SK-N-SH (cell line): ENCODE measurements at regions not wholly inside any gene's neighbourhood (a gene's known extent, or its start where the extent isn't known, plus 50 kb on each side); places are given as distances from the start of the nearest gene placed in this dataset.
A peak's percentile ranks its signal among the peaks of the same experiment; 100 is the strongest.

Experiments
- CTCF ChIA-PET: fragments of 300-600, 350-600 bp; formaldehyde crosslinking; extraction: SDS; loops from one replicate; lab custom pipeline; 2021; lab: Yijun Ruan, JAX
- POLR2A ChIA-PET: fragments of 350-600 bp; sonication (Branson Sonifier 250); formaldehyde crosslinking; extraction: SDS; loops from one replicate; lab custom pipeline; 2020; ENCODE audit warnings: antibody characterized with exemption, inconsistent platforms; lab: Yijun Ruan, JAX
- DNase-seq: peaks from one replicate; pipeline ENCODE4 v3.0.0; 2012
- H2AFZ ChIP-seq: fragments of 200-600 bp; sonication (generic); 2 replicates; pipeline ENCODE4 v1.8.1; 2016; ENCODE audit warnings: antibody characterized with exemption, mild to moderate bottlenecking, low read depth
- H3F3A ChIP-seq: fragments of 200-600 bp; sonication (generic); replicated peaks from 2 replicates; pipeline ENCODE3; 2016; ENCODE audit warnings: antibody characterized with exemption, mild to moderate bottlenecking; ENCODE audit not compliant: insufficient read depth
- H3K27ac ChIP-seq, 2 experiments: fragments of 200-500 bp in 1 of 2; fragments of 200-600 bp in 1 of 2; sonication (Bioruptor generic) in 1 of 2; sonication (generic), shearing (Covaris generic) in 1 of 2; 2 replicates each; pipeline versions ENCODE4 v1.5.1 to v1.6.1; 2014 to 2016; ENCODE audit warnings: low read depth in 2 of 2, inconsistent platforms in 1 of 2, low read length in 1 of 2, mild to moderate bottlenecking in 1 of 2, mixed read lengths in 1 of 2
- H3K27me3 ChIP-seq: fragments of 200-600 bp; sonication (generic), shearing (Covaris generic); 2 replicates; pipeline ENCODE4 v1.6.1; 2016; ENCODE audit warnings: mixed run types; ENCODE audit not compliant: insufficient read depth
- H3K36me3 ChIP-seq, 2 experiments: fragments of 200-500 bp in 1 of 2; fragments of 200-600 bp in 1 of 2; sonication (Bioruptor generic) in 1 of 2; sonication (generic) in 1 of 2; replicated peaks in 1 of 2; 2 replicates each; pipeline versions ENCODE3 to v1.5.1; 2014 to 2016; ENCODE audit warnings: low read length in 1 of 2, mild to moderate bottlenecking in 1 of 2; ENCODE audit not compliant: insufficient read depth in 2 of 2, control insufficient read depth in 1 of 2
- H3K4me1 ChIP-seq, 2 experiments: fragments of 200-500 bp in 1 of 2; fragments of 200-600 bp in 1 of 2; sonication (Bioruptor generic) in 1 of 2; sonication (generic), shearing (Covaris generic) in 1 of 2; 2 replicates each; pipeline versions ENCODE4 v1.5.1 to v1.6.1; 2014 to 2016; ENCODE audit warnings: low read depth in 1 of 2, low read length in 1 of 2, mixed run types in 1 of 2; ENCODE audit not compliant: insufficient read depth in 2 of 2, control insufficient read depth in 1 of 2
- H3K4me2 ChIP-seq: fragments of 200-600 bp; sonication (generic), shearing (Covaris generic); 2 replicates; pipeline ENCODE4 v1.6.1; 2017; ENCODE audit warnings: mixed run types
- H3K4me3 ChIP-seq, 2 experiments: fragments of 200-500 bp in 1 of 2; fragments of 200-600 bp in 1 of 2; sonication (Bioruptor generic) in 1 of 2; sonication (generic), shearing (Covaris generic) in 1 of 2; 2 replicates each; pipeline versions ENCODE4 v1.5.1 to v1.8.1; 2014 to 2016; ENCODE audit warnings: low read depth in 2 of 2, inconsistent platforms in 1 of 2, low read length in 1 of 2, mild to moderate bottlenecking in 1 of 2, mixed read lengths in 1 of 2, moderate library complexity in 1 of 2
- H3K79me2 ChIP-seq: fragments of 200-600 bp; sonication (generic); 2 replicates; pipeline ENCODE4 v1.8.1; 2017; ENCODE audit warnings: mild to moderate bottlenecking; ENCODE audit not compliant: insufficient read depth
- H3K9ac ChIP-seq: fragments of 200-600 bp; sonication (generic); 2 replicates; pipeline ENCODE4 v1.6.1; 2017; ENCODE audit warnings: mixed run types
- H3K9me2 ChIP-seq: fragments of 200-600 bp; sonication (generic); 2 replicates; pipeline ENCODE4 v1.6.1; 2017; ENCODE audit warnings: mixed run types
- H3K9me3 ChIP-seq: fragments of 200-600 bp; sonication (generic); 2 replicates; pipeline ENCODE4 v1.6.1; 2017; ENCODE audit warnings: mixed run types, mild to moderate bottlenecking, moderate library complexity
- H4K20me1 ChIP-seq: fragments of 200-600 bp; sonication (generic); 2 replicates; pipeline ENCODE4 v1.6.1; 2017; ENCODE audit warnings: mild to moderate bottlenecking, mixed run types; ENCODE audit not compliant: insufficient read depth
- ELF1 ChIP-seq: IDR thresholded peaks from 2 replicates; pipeline ENCODE4 v1.4.0; 2012
- EZH2phosphoT487 ChIP-seq: fragments of 200-600 bp; sonication (generic); IDR thresholded peaks from 2 replicates; pipeline ENCODE4 v1.6.1; 2017; ENCODE audit warnings: low read depth, mixed run types, mild to moderate bottlenecking, antibody characterized with exemption, moderate library complexity, borderline replicate concordance
- NFIC ChIP-seq: IDR thresholded peaks from 2 replicates; pipeline ENCODE4 v1.4.0; 2012; ENCODE audit warnings: borderline replicate concordance
- POLR2AphosphoS5 ChIP-seq: IDR thresholded peaks from 2 replicates; pipeline ENCODE4 v1.6.1; 2012; ENCODE audit warnings: low read depth, low read length
- SIN3A ChIP-seq: IDR thresholded peaks from 2 replicates; pipeline ENCODE4 v1.6.1; 2012; ENCODE audit warnings: low read depth, mild to moderate bottlenecking, low read length, moderate library complexity, borderline replicate concordance
- WGBS: methylation state at CpG from one replicate; pipeline ENCODE4 v1.1.6; 2017; ENCODE audit warnings: low lambda C conversion rate; 5-methylcytosine and 5-hydroxymethylcytosine counted together
- TF ChIP-seq, protein P1 (sequence below): IDR thresholded peaks from 2 replicates; pipeline ENCODE4 v1.6.1; 2012; ENCODE audit warnings: mild to moderate bottlenecking, low read depth, low read length, moderate library complexity
- TF ChIP-seq, protein P2 (sequence below): IDR thresholded peaks from 2 replicates; pipeline ENCODE4 v1.4.0; 2012; ENCODE audit warnings: low read depth
- TF ChIP-seq, protein P3 (sequence below): IDR thresholded peaks from 2 replicates; pipeline ENCODE4; 2012
- TF ChIP-seq, protein P4 (sequence below): IDR thresholded peaks from 2 replicates; pipeline ENCODE4 v1.4.0; 2012; ENCODE audit warnings: low read depth, borderline replicate concordance

DNA sequence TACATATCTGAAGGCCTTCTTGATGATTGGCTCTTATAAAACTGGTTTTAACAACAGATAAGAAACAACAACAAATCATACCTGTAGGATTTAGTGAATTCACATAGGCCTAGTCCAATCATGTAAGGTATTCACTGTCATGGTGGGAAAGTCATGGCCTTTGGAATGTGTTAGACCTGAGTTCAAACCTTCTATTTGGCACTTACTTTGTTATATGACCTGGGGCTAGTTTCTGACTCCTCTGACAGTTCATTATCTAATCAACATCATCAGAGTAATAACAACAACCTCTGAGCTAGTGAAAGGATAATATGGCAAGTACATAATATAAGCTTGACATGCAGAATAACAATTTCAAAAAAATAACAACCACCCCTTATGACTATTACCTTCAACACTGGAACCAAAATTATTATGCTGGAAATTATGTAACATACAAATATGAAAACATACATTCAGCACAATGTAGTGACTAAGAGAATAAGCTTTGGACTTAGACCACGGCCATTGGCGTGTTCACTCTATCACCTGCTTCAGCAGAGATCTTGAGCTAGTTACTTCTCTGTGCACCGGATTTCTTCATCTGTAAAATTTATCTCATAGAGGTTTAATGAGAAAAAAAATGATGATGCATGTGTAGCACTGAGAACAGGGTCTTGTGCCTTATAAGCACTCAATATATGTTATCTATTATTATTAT, 597.6 kb downstream of the LMO4 start:
- H3K4me2 ChIP-seq, result no peak overlapping the region
- H3K4me3 ChIP-seq, result no peak overlapping the region
- ChIA-PET POLR2A (interaction anchor here (0.6 kb wide), 1 partner anchor 10 kb away, joined by 3 read pairs; no protein-coding TSS in a partner anchor), CTCF (no interaction called here)
- no peak overlapping the region for H2AFZ ChIP-seq
- no peaks in the 10 kb centered on the region for H3K79me2 ChIP-seq
- TF ChIP-seq NFIC, result no peak
- H3F3A ChIP-seq, result no peaks in the 10 kb centered on the region
- H3K9me2 ChIP-seq, result no peaks in the 10 kb centered on the region
- no peaks in the 10 kb centered on the region for H3K27me3 ChIP-seq
- H4K20me1 ChIP-seq, result no peaks in the 10 kb centered on the region
- H3K9me3 ChIP-seq, result peaks cover 5% of the 10 kb centered on the region; the same call in 1 of the 2 replicates
- no peak for DNase-seq
- H3K9ac ChIP-seq, result no peak overlapping the region
- no peaks in the 10 kb centered on the region for H3K36me3 ChIP-seq
- 76% methylated on average over 3 of the region's 3 CpGs for WGBS
- no peaks in the 10 kb centered on the region; a peak in 2 of 4 replicates for H3K4me1 ChIP-seq
- H3K27ac ChIP-seq, result peak overlapping the region in 1 of 2 experiments; percentile 53; a peak in 1 of 4 replicates

DNA sequence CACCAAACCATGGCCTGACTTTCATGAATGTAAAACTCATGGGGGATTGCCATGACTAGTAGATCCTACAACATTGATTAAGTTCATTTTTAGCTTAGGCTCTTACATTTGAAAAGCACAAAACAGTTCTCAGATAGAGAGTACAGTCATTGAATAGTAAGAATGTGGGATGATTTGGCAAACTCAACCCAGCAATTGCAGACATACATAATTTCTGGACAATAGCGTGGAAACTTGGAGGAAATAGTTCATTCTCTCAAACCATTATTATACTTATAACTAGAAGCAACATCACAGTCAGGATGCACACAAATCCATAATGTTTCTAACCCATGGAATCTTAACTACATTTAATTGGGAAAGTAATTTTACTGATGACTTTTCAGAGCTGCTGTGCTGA, 598.2 kb downstream of the LMO4 start:
- peaks cover 8% of the 10 kb centered on the region; the same call in 1 of the 2 replicates for H3K9me3 ChIP-seq
- H3K36me3 ChIP-seq, result no peaks in the 10 kb centered on the region
- ChIA-PET CTCF (interaction anchor here (1.2 kb wide), 1 partner anchor 27 kb away, joined by 3 read pairs; no protein-coding TSS in a partner anchor), POLR2A (no interaction called here)
- H3K4me2 ChIP-seq, result no peak overlapping the region
- no peaks in the 10 kb centered on the region for H3K9me2 ChIP-seq
- no peak for DNase-seq
- TF ChIP-seq POLR2AphosphoS5, result no peak
- no peaks in the 10 kb centered on the region for H3K79me2 ChIP-seq
- H3K27ac ChIP-seq, result peak overlapping the region in 1 of 2 experiments; percentile 53; a peak in 1 of 4 replicates
- no peaks in the 10 kb centered on the region for H3F3A ChIP-seq
- H3K4me1 ChIP-seq, result no peaks in the 10 kb centered on the region; a peak in 2 of 4 replicates
- no peak overlapping the region for H3K9ac ChIP-seq
- WGBS, result 63% methylated on average over 1 of the region's 1 CpG
- H3K4me3 ChIP-seq, result no peak overlapping the region
- H3K27me3 ChIP-seq, result no peaks in the 10 kb centered on the region
- no peak overlapping the region for H2AFZ ChIP-seq
- no peaks in the 10 kb centered on the region for H4K20me1 ChIP-seq

DNA sequence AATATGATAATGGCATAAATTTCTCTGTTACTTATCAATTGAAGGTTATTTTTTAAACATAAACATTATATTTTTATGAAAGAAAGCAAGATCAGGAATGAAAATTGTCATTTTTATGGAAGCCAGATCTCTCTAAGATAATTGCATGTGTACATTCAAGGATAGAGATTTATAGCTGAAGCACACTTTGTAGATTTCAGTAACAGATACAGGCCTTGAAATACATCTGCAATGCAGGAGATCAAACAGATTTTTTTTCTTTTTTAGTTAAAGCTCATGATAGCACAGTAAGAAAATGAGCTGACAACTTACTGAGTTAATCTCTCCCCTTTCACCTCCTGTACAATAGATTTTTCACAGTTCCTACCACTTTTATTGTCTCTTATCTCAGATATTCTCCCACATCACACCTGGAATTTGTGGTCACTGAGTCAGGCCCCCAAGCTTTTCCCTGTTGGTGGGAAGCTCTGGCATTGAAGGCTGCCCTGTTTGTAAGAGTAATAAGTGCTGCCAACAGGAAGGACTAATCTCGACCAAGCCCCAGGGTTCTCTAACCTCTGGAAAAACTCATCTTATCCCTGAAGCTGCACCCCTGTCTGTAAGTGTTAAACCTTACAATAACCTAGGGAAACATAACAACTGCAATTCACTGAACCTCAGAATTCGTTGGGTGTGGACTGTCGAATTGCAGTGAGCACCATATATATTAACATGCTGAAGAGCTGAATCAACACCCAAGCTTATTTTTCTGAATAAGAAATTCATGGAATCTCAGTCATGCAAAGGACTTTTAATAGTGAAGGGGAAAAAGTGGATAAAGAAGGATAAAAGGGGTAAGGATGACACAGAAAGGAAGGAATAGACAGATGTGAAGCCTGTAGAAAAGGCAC, 599.0 kb downstream of the LMO4 start:
- Histone ChIP-seq H3K9ac (no peak overlapping the region), H3K36me3 (no peaks in the 10 kb centered on the region), H3K9me3 (peaks cover 8% of the 10 kb centered on the region; the same call in 1 of the 2 replicates), H3K4me1 (no peaks in the 10 kb centered on the region; a peak in 2 of 4 replicates), H3F3A (no peaks in the 10 kb centered on the region), H3K27me3 (no peaks in the 10 kb centered on the region), H3K79me2 (no peaks in the 10 kb centered on the region), H3K4me3 (no peak overlapping the region), H3K4me2 (no peak overlapping the region), H3K27ac (peak overlapping the region in 1 of 2 experiments; percentile 43; a peak in 1 of 4 replicates), H4K20me1 (no peaks in the 10 kb centered on the region), H3K9me2 (no peaks in the 10 kb centered on the region), H2AFZ (peak overlapping the region; percentile 54; the same call in 1 of the 2 replicates)
- DNase-seq, result no peak
- ChIA-PET CTCF (interaction anchor here (1.2 kb wide), 1 partner anchor 26 kb away, joined by 3 read pairs; no protein-coding TSS in a partner anchor), POLR2A (no interaction called here)
- WGBS, result 11% methylated on average over 3 of the region's 3 CpGs
- TF ChIP-seq ELF1 (no peak), POLR2AphosphoS5 (no peak), SIN3A (no peak), EZH2phosphoT487 (no peak)
- TF ChIP-seq, protein P1, sequence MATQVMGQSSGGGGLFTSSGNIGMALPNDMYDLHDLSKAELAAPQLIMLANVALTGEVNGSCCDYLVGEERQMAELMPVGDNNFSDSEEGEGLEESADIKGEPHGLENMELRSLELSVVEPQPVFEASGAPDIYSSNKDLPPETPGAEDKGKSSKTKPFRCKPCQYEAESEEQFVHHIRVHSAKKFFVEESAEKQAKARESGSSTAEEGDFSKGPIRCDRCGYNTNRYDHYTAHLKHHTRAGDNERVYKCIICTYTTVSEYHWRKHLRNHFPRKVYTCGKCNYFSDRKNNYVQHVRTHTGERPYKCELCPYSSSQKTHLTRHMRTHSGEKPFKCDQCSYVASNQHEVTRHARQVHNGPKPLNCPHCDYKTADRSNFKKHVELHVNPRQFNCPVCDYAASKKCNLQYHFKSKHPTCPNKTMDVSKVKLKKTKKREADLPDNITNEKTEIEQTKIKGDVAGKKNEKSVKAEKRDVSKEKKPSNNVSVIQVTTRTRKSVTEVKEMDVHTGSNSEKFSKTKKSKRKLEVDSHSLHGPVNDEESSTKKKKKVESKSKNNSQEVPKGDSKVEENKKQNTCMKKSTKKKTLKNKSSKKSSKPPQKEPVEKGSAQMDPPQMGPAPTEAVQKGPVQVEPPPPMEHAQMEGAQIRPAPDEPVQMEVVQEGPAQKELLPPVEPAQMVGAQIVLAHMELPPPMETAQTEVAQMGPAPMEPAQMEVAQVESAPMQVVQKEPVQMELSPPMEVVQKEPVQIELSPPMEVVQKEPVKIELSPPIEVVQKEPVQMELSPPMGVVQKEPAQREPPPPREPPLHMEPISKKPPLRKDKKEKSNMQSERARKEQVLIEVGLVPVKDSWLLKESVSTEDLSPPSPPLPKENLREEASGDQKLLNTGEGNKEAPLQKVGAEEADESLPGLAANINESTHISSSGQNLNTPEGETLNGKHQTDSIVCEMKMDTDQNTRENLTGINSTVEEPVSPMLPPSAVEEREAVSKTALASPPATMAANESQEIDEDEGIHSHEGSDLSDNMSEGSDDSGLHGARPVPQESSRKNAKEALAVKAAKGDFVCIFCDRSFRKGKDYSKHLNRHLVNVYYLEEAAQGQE, result no peak
- TF ChIP-seq, protein P2, sequence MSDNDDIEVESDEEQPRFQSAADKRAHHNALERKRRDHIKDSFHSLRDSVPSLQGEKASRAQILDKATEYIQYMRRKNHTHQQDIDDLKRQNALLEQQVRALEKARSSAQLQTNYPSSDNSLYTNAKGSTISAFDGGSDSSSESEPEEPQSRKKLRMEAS, result no peak
- TF ChIP-seq, protein P3, sequence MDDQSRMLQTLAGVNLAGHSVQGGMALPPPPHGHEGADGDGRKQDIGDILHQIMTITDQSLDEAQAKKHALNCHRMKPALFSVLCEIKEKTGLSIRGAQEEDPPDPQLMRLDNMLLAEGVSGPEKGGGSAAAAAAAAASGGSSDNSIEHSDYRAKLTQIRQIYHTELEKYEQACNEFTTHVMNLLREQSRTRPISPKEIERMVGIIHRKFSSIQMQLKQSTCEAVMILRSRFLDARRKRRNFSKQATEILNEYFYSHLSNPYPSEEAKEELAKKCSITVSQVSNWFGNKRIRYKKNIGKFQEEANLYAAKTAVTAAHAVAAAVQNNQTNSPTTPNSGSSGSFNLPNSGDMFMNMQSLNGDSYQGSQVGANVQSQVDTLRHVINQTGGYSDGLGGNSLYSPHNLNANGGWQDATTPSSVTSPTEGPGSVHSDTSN, result peak; percentile 45
- TF ChIP-seq, protein P4, sequence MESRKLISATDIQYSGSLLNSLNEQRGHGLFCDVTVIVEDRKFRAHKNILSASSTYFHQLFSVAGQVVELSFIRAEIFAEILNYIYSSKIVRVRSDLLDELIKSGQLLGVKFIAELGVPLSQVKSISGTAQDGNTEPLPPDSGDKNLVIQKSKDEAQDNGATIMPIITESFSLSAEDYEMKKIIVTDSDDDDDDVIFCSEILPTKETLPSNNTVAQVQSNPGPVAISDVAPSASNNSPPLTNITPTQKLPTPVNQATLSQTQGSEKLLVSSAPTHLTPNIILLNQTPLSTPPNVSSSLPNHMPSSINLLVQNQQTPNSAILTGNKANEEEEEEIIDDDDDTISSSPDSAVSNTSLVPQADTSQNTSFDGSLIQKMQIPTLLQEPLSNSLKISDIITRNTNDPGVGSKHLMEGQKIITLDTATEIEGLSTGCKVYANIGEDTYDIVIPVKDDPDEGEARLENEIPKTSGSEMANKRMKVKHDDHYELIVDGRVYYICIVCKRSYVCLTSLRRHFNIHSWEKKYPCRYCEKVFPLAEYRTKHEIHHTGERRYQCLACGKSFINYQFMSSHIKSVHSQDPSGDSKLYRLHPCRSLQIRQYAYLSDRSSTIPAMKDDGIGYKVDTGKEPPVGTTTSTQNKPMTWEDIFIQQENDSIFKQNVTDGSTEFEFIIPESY, result no peak
